GM23248 (cell line): ENCODE measurements at regions not wholly inside any gene's neighbourhood (a gene's known extent, or its start where the extent isn't known, plus 50 kb on each side); places are given as distances from the start of the nearest gene placed in this dataset.

Experiments
- DNase-seq: peaks from one replicate; pipeline ENCODE4 v3.0.0-alpha.2; 2015
- H2AFZ ChIP-seq: fragments of 200-600 bp; sonication (generic); 2 replicates; pipeline ENCODE4 v1.6.1; 2016; ENCODE audit warnings: antibody characterized with exemption
- H3F3A ChIP-seq: fragments of 200-600 bp; sonication (generic); 2 replicates; pipeline ENCODE4 v1.6.1; 2016; ENCODE audit warnings: mild to moderate bottlenecking, antibody characterized with exemption, mixed run types; ENCODE audit not compliant: insufficient read depth
- H3K27ac ChIP-seq: fragments of 200-600 bp; sonication (generic); 2 replicates; pipeline ENCODE4 v1.5.1; 2016; ENCODE audit warnings: mild to moderate bottlenecking
- H3K27me3 ChIP-seq: fragments of 200-600 bp; sonication (generic); replicated peaks from 2 replicates; pipeline ENCODE4 v1.6.1; 2016; ENCODE audit warnings: mild to moderate bottlenecking; ENCODE audit not compliant: insufficient read depth
- H3K36me3 ChIP-seq: fragments of 200-600 bp; sonication (generic); 2 replicates; pipeline ENCODE4 v1.6.1; 2016; ENCODE audit warnings: low read depth, mild to moderate bottlenecking
- H3K4me1 ChIP-seq: fragments of 200-600 bp; sonication (generic); 2 replicates; pipeline ENCODE4 v1.6.1; 2016; ENCODE audit warnings: mild to moderate bottlenecking; ENCODE audit not compliant: insufficient read depth
- H3K4me2 ChIP-seq: fragments of 200-600 bp; sonication (generic); one replicate; pipeline ENCODE4 v1.6.1; 2016; ENCODE audit warnings: mild to moderate bottlenecking; ENCODE audit not compliant: unreplicated experiment
- H3K4me3 ChIP-seq: fragments of 200-600 bp; sonication (generic); 2 replicates; pipeline ENCODE4 v1.5.1; 2016; ENCODE audit warnings: mild to moderate bottlenecking
- H3K79me2 ChIP-seq: fragments of 200-600 bp; sonication (generic); 2 replicates; pipeline ENCODE4 v1.6.1; 2016; ENCODE audit warnings: mild to moderate bottlenecking; ENCODE audit not compliant: insufficient read depth
- H3K9ac ChIP-seq: fragments of 200-600 bp; sonication (generic); 2 replicates; pipeline ENCODE4 v1.6.1; 2016; ENCODE audit warnings: mild to moderate bottlenecking
- H3K9me2 ChIP-seq: fragments of 200-600 bp; sonication (generic); 2 replicates; pipeline ENCODE4 v1.6.1; 2016; ENCODE audit warnings: mixed run types, mild to moderate bottlenecking, moderate library complexity; ENCODE audit not compliant: insufficient read depth
- H3K9me3 ChIP-seq: fragments of 200-600 bp; sonication (generic); one replicate; pipeline ENCODE4 v1.6.1; 2017; ENCODE audit warnings: low read depth
- H4K20me1 ChIP-seq: fragments of 200-600 bp; sonication (generic); 2 replicates; pipeline ENCODE4 v1.6.0; 2016; ENCODE audit not compliant: insufficient read depth
- EZH2 ChIP-seq: fragments of 200-600 bp; sonication (generic); IDR thresholded peaks from 2 replicates; pipeline ENCODE4 v1.6.1; 2018; ENCODE audit warnings: antibody characterized with exemption, mild to moderate bottlenecking; ENCODE audit not compliant: insufficient read depth, poor library complexity, severe bottlenecking
- EZH2phosphoT487 ChIP-seq: fragments of 200-600 bp; sonication (generic); IDR thresholded peaks from 2 replicates; pipeline ENCODE4 v1.6.1; 2018; ENCODE audit warnings: antibody characterized with exemption, moderate library complexity, mild to moderate bottlenecking, low read depth; ENCODE audit not compliant: insufficient read depth
- WGBS, 2 experiments: methylation state at CpG; one replicate each; pipeline ENCODE4 v1.1.6; 2015 to 2017; ENCODE audit warnings: low lambda C conversion rate in 2 of 2, low coverage in 1 of 2; ENCODE audit errors: missing lambda C conversion rate in 2 of 2; 5-methylcytosine and 5-hydroxymethylcytosine counted together
- in situ Hi-C: fragments of 300-500 bp; cut with MboI; formaldehyde crosslinking; loops from 2 replicates; pipeline ENCODE4 v1.15.0; 2020

DNA sequence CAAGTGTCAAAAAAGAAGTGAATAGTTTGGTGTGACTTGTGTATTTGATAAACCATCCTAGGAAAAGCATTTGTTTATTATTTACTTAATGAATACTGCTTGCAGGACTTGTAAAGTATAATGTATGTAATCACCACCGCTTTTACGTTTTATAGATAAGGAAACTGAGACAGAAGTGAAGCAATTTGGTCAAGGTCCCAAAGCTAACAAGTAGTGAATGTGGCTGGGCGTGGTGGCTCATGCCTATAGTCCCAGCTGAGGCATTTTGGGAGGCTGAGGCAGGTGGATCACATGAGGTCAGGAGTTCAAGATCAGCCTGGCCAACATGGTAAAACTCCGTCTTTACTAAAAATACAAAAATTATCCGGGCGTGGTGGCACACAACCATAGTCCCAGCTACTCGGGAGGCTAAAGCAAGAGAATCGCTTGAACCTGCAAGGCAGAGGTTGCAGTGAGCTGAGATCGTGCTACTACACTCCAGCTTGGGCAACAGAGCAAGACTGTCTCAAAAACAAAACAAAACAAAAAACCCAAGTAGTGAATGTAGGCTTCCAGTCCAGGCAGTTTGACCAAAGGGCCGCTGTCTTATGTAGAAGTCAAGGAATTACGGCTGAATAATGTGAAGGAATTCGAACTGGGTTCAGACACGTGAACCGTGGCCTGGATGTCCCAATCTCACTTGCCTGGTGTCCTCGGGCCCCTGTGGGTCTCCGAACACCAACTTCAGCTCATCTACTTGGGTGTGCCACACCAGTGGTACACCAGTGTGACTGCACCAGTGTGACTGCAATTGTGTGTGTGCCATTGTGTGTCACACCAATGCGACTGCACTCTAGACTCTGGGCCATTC, 88.3 kb upstream of the MED13L start:
- no peak overlapping the region for H3K9ac ChIP-seq
- 91 to 93% methylated on average over 17 of the region's 17 CpGs for WGBS, 2 experiments
- no peak for DNase-seq
- no peaks in the 10 kb centered on the region for H3K36me3 ChIP-seq
- H4K20me1 ChIP-seq: no peaks in the 10 kb centered on the region
- TF ChIP-seq EZH2phosphoT487 (no peak), EZH2 (no peak)
- H3K79me2 ChIP-seq: no peaks in the 10 kb centered on the region
- no peak overlapping the region for H3K27ac ChIP-seq
- no peaks in the 10 kb centered on the region for H3F3A ChIP-seq
- H3K4me2 ChIP-seq: no peak overlapping the region
- H3K4me1 ChIP-seq: no peaks in the 10 kb centered on the region
- H2AFZ ChIP-seq: no peak overlapping the region
- no peak overlapping the region for H3K4me3 ChIP-seq
- no peaks in the 10 kb centered on the region for H3K27me3 ChIP-seq
- no peaks in the 10 kb centered on the region for H3K9me3 ChIP-seq
- no peaks in the 10 kb centered on the region for H3K9me2 ChIP-seq
- in situ Hi-C loops: no loop called here

DNA sequence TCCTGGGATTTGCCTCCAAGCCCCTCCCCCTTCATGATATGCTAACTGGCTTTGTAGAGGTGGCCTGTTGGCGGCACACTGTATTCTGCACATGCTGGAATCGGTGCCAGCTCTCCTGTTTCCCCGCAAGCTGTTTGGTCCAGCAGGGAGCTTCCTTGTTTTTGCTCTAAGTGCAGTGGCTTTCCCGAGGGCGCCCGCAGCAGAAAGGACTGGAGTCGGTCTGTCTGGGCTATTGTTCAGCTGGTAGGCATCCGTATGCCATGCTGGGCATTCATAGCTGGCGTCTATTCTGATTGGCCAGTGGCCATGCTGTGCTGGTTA, 88.9 kb upstream of the MED13L start:
- H3K36me3 ChIP-seq: no peaks in the 10 kb centered on the region
- no peaks in the 10 kb centered on the region for H3K27me3 ChIP-seq
- no peaks in the 10 kb centered on the region for H3K9me2 ChIP-seq
- no peak overlapping the region for H3K27ac ChIP-seq
- no peaks in the 10 kb centered on the region for H3K9me3 ChIP-seq
- in situ Hi-C loops: no loop called here
- no peaks in the 10 kb centered on the region for H3K4me1 ChIP-seq
- TF ChIP-seq EZH2phosphoT487 (no peak), EZH2 (no peak)
- WGBS, 2 experiments: 92% methylated on average over 9 of the region's 9 CpGs
- no peak for DNase-seq
- no peak overlapping the region for H2AFZ ChIP-seq
- H3K4me3 ChIP-seq: no peak overlapping the region
- H3F3A ChIP-seq: no peaks in the 10 kb centered on the region
- H3K9ac ChIP-seq: no peak overlapping the region
- no peaks in the 10 kb centered on the region for H4K20me1 ChIP-seq
- no peak overlapping the region for H3K4me2 ChIP-seq
- H3K79me2 ChIP-seq: no peaks in the 10 kb centered on the region

DNA sequence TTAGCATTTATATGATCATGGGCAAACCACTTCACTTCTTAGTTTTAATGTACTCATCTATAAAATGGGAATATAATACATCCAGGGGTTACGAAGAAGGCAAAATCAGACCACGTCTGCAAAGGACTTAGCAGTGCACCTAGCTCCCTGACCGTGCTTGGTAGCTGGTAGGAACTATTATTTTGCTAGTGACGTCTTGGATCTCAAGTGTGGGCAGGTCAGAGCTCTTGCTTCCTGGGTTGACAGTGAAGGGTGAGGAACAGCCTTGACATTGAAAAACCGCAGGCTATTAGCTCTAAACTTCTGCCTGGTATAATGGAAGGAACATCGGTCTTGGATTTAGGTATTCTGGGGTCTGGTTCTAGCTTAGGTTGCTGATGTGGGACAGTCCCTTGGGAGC, 89.3 kb upstream of the MED13L start:
- in situ Hi-C loops: no loop called here
- Histone ChIP-seq H2AFZ (no peak overlapping the region), H4K20me1 (no peaks in the 10 kb centered on the region), H3K9ac (no peak overlapping the region), H3K4me2 (no peak overlapping the region), H3K4me1 (no peaks in the 10 kb centered on the region), H3K79me2 (no peaks in the 10 kb centered on the region), H3K36me3 (no peaks in the 10 kb centered on the region), H3K9me3 (no peaks in the 10 kb centered on the region), H3F3A (no peaks in the 10 kb centered on the region), H3K27me3 (no peaks in the 10 kb centered on the region), H3K4me3 (no peak overlapping the region), H3K27ac (no peak overlapping the region), H3K9me2 (no peaks in the 10 kb centered on the region)
- TF ChIP-seq EZH2 (no peak), EZH2phosphoT487 (no peak)
- DNase-seq: no peak
- 92 to 97% methylated on average over 6 of the region's 6 CpGs for WGBS, 2 experiments

DNA sequence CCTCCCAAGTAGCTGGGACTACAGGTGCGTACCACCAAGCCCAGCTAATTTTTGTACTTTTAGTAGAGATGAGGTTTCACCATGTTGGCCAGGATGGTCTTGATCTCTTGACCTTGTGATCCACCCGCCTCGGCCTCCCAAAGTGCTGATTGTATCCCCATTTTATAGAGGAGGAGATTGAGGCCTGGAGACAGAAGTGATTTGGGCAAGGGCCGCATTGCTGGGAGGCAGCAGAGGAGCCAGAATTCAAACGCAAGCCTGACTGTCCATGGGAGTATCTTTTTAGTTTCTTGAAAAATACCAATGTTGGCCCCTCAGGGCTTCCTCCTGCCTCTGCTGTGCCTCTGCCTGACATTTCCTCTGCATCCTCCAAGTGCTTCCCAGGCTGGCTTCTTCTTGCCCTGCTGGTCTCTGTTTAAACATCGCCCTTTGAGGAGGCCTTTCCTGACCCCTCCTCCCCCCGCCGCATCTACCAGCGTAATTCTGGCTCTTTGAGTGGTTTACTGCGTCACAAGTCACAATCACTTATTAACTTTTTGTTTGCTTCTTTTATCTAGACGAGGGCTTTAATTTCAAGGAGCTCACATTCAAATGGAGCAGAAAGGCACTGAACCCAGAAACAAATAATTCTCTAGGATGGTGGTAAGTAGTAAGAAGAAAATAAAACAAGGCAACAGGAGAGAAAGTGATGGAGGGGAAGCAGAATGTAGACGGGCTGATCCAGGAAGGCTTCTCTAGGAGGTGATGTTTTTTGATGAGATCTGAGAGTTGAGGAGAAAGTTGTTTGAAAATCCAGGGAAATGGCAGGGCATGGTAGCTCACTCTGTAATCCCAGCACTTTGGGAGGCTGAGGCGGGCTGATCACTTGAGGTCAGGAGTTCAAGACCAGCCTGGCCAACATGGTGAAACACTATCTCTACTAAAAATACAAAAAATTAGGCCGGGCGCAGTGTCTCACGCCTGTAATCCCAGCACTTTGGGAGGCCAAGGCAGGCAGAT, 91.0 kb upstream of the MED13L start:
- H3K4me2 ChIP-seq: no peak overlapping the region
- no peaks in the 10 kb centered on the region for H3K9me2 ChIP-seq
- H3K9ac ChIP-seq: no peak overlapping the region
- no peaks in the 10 kb centered on the region for H3K4me1 ChIP-seq
- H3K9me3 ChIP-seq: no peaks in the 10 kb centered on the region
- no peak overlapping the region for H3K27ac ChIP-seq
- H3F3A ChIP-seq: no peaks in the 10 kb centered on the region
- H3K4me3 ChIP-seq: no peak overlapping the region
- no peak overlapping the region for H2AFZ ChIP-seq
- no peaks in the 10 kb centered on the region for H4K20me1 ChIP-seq
- TF ChIP-seq EZH2phosphoT487: no peak
- H3K79me2 ChIP-seq: no peaks in the 10 kb centered on the region
- no peaks in the 10 kb centered on the region for H3K36me3 ChIP-seq
- no peak for DNase-seq
- 94 to 97% methylated on average over 16 of the region's 16 CpGs for WGBS, 2 experiments
- H3K27me3 ChIP-seq: no peaks in the 10 kb centered on the region
- in situ Hi-C loops: no loop called here
